ENCODE measurements at regions not wholly inside any gene's neighbourhood (a gene's known extent, or its start where the extent isn't known, plus 50 kb on each side); places are given as distances from the start of the nearest gene placed in this dataset.
"Not testable (repeated sequence)": the region's sequence is repeated elsewhere in the genome, so short reads cannot be mapped to it uniquely, and the experiment has no call there.

DNA sequence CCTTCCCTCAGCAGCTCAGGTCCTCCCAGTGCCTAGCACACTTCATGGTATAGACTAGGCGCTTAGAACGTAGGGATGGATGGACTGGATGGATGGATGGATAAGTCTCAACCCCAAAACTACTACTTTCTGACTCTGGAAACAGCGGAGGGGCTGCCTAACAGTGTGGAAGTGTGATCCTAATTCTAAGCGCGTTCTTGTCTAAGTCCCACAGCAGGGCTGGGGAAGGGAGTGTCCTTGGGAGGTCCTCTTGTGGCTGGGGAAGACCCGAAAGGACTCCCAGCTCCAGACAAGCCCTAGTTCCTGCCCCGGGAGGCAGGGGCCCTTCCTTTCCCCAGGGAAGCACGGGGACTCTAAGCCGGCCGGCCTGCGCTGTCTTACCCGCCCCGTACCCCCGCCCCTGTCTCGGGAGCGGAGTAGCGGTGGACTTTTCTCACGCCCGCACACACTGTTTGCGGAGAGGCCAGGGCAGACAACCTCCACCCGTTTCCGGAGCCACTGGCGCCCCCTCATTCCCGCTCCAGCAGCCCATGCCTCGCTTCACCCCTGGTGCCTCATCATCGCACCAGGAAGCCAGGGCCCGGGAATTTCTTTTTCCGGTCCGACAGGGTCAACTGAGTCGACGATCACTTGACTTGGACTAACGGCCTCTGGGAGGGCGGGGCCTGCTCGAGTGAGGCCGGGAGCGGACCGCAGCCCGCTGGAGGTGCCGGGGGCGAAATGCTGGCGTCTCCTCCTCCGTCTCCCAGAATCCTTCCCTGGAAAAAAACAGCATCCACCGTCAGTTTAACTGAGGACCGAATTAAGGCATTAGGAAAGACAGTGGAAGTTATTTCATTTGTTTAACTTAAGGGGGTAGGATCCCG, 133.3 kb downstream of the TBC1D2B start:
- Histone ChIP-seq H3K36me3 (ENCODE audit: control insufficient read depth in 5 of 5, insufficient read depth in 5 of 5, low read length in 5 of 5) (no peaks in the 10 kb centered on the region), H3K27ac (ENCODE audit: low read depth, low read length) (peak overlapping the region; percentile 57), H3K9ac (ENCODE audit: low read length in 5 of 5) (peak overlapping the region; percentile 38 to 83 (median 67)), H3K9me3 (ENCODE audit: control insufficient read depth in 5 of 5, low read length in 5 of 5) (no peaks in the 10 kb centered on the region), H3K4me1 (ENCODE audit: control insufficient read depth in 5 of 5, insufficient read depth in 5 of 5, low read length in 5 of 5) (peaks cover 0 to 12% (median 11%) of the 10 kb centered on the region in 5 donors), H3K4me3 (ENCODE audit: low read depth in 1 of 5, low read length in 5 of 5) (peak overlapping the region; percentile 55 to 70 (median 67)), H3K27me3 (ENCODE audit: control insufficient read depth in 5 of 5, insufficient read depth in 4 of 5, low read length in 5 of 5) (no peaks in the 10 kb centered on the region)

GRCh38 chr15:77942611-77943211, 134.8 kb downstream of the TBC1D2B start:
- peaks cover 0 to 12% (median 11%) of the 10 kb centered on the region in 5 donors for H3K4me1 ChIP-seq (ENCODE audit: control insufficient read depth in 5 of 5, insufficient read depth in 5 of 5, low read length in 5 of 5)
- H3K9me3 ChIP-seq (ENCODE audit: control insufficient read depth in 5 of 5, low read length in 5 of 5), result no peaks in the 10 kb centered on the region

DNA sequence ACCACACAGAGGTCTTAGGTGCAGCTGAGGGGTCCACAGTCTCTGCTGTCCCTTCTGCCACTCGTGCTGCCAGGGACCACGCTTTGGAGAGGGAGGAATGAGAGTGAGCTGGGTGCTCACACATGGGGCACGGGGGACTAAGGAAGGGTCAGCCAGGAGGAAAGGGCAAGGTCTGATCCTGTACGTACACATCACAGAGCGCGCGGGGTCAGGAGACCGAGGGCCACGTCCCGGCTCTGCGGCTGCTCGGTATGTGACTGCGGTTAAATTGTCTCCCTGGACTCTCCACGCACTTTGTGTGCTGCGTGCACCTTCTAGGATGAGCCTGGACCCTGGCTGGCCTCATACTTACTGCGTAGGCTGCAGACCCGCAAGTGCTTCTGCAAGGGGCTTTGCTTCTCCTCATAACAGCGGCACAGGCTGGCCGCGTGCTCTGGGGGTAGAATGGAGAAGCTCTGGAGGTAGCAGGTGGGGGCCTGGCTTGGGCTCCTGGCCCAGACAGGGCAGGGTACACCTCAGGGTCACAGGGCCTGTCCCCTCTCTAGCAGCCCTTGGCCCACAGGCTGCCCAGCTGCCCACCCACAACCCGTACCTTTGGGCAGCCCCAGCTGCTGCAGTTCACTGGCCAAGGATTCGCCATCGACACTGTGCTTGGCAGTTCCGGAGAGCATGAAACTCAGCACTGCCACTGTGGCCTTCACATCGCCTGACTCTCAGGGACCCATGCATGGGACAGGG, 136.3 kb downstream of the TBC1D2B start:
- not testable (repeated sequence) for H3K36me3 ChIP-seq (ENCODE audit: control insufficient read depth in 5 of 5, insufficient read depth in 5 of 5, low read length in 5 of 5)

More at GRCh38 chr15:77942611-77943211, 134.8 kb downstream of the TBC1D2B start:
- Histone ChIP-seq H3K9ac (ENCODE audit: low read length in 5 of 5) (no peak overlapping the region), H3K27me3 (ENCODE audit: control insufficient read depth in 5 of 5, insufficient read depth in 4 of 5, low read length in 5 of 5) (peaks cover 0 to 3% (median 0%) of the 10 kb centered on the region in 5 donors), H3K4me3 (ENCODE audit: low read depth in 1 of 5, low read length in 5 of 5) (no peak overlapping the region), H3K27ac (ENCODE audit: low read depth, low read length) (no peak overlapping the region), H3K36me3 (ENCODE audit: control insufficient read depth in 5 of 5, insufficient read depth in 5 of 5, low read length in 5 of 5) (no peaks in the 10 kb centered on the region)

DNA sequence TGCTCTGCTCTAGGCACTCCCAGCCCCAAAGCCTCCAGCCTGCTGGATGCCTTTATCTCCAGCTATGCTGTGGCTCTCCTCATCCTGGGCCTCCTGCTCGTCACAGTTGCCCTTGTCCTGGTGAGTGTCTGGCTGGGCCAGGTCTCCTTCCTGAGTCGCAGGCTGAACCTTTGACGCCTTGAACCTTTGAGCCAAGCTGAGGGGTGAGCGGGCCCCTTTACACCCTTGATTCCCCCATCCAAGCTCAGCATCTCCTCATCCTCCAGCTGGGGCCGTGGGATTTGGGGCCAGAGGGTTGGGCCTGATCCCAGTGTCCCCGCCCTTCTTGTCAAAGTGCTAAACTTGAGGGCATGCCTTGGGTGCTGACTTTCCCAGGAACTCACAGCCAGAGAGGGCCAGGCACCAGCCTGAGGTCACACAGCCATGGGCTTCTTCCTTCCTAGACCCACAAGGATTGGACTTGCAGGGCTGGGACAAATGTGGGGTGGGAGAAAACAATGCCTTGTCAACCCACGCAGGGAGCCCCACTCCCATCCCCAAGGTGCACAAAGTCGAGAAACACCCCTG, 137.0 kb downstream of the TBC1D2B start:
- no peak overlapping the region for H3K9ac ChIP-seq (ENCODE audit: low read length in 5 of 5)
- no peak overlapping the region for H3K4me3 ChIP-seq (ENCODE audit: low read depth in 1 of 5, low read length in 5 of 5)
- no peak overlapping the region for H3K27ac ChIP-seq (ENCODE audit: low read depth, low read length)
- no peaks in the 10 kb centered on the region for H3K9me3 ChIP-seq (ENCODE audit: control insufficient read depth in 5 of 5, low read length in 5 of 5)
- peaks cover 0 to 6% (median 0%) of the 10 kb centered on the region in 5 donors for H3K27me3 ChIP-seq (ENCODE audit: control insufficient read depth in 5 of 5, insufficient read depth in 4 of 5, low read length in 5 of 5)
- H3K36me3 ChIP-seq (ENCODE audit: control insufficient read depth in 5 of 5, insufficient read depth in 5 of 5, low read length in 5 of 5), result no peaks in the 10 kb centered on the region
- peaks cover 0 to 12% (median 11%) of the 10 kb centered on the region in 5 donors for H3K4me1 ChIP-seq (ENCODE audit: control insufficient read depth in 5 of 5, insufficient read depth in 5 of 5, low read length in 5 of 5)

More for the DNA sequence above, 136.3 kb downstream of the TBC1D2B start:
- not testable (repeated sequence) for H3K27me3 ChIP-seq (ENCODE audit: control insufficient read depth in 5 of 5, insufficient read depth in 4 of 5, low read length in 5 of 5); H3K27ac ChIP-seq (ENCODE audit: low read depth, low read length); H3K9me3 ChIP-seq (ENCODE audit: control insufficient read depth in 5 of 5, low read length in 5 of 5); H3K9ac ChIP-seq (ENCODE audit: low read length in 5 of 5); H3K4me3 ChIP-seq (ENCODE audit: low read depth in 1 of 5, low read length in 5 of 5)
- peaks cover 0 to 12% (median 11%) of the 10 kb centered on the region in 5 donors for H3K4me1 ChIP-seq (ENCODE audit: control insufficient read depth in 5 of 5, insufficient read depth in 5 of 5, low read length in 5 of 5)

- no peak overlapping the region for H3K27ac ChIP-seq (ENCODE audit: low read depth, low read length)
- peaks cover 0 to 6% (median 0%) of the 10 kb centered on the region in 5 donors for H3K27me3 ChIP-seq (ENCODE audit: control insufficient read depth in 5 of 5, insufficient read depth in 4 of 5, low read length in 5 of 5)
- H3K9me3 ChIP-seq (ENCODE audit: control insufficient read depth in 5 of 5, low read length in 5 of 5), result no peaks in the 10 kb centered on the region
- no peak overlapping the region for H3K4me3 ChIP-seq (ENCODE audit: low read depth in 1 of 5, low read length in 5 of 5)
- no peaks in the 10 kb centered on the region for H3K36me3 ChIP-seq (ENCODE audit: control insufficient read depth in 5 of 5, insufficient read depth in 5 of 5, low read length in 5 of 5)
- H3K4me1 ChIP-seq (ENCODE audit: control insufficient read depth in 5 of 5, insufficient read depth in 5 of 5, low read length in 5 of 5), result peaks cover 0 to 8% (median 8%) of the 10 kb centered on the region in 5 donors
- H3K9ac ChIP-seq (ENCODE audit: low read length in 5 of 5), result no peak overlapping the region
Observed at GRCh38 chr15:77939851-77940250, 137.7 kb downstream of the TBC1D2B start.

GRCh38 chr15:77939026-77939425, 138.5 kb downstream of the TBC1D2B start:
- not testable (repeated sequence) for H3K27ac ChIP-seq (ENCODE audit: low read depth, low read length); H3K9ac ChIP-seq (ENCODE audit: low read length in 5 of 5); H3K9me3 ChIP-seq (ENCODE audit: control insufficient read depth in 5 of 5, low read length in 5 of 5); H3K4me3 ChIP-seq (ENCODE audit: low read depth in 1 of 5, low read length in 5 of 5); H3K4me1 ChIP-seq (ENCODE audit: control insufficient read depth in 5 of 5, insufficient read depth in 5 of 5, low read length in 5 of 5); H3K36me3 ChIP-seq (ENCODE audit: control insufficient read depth in 5 of 5, insufficient read depth in 5 of 5, low read length in 5 of 5); H3K27me3 ChIP-seq (ENCODE audit: control insufficient read depth in 5 of 5, insufficient read depth in 4 of 5, low read length in 5 of 5)

DNA sequence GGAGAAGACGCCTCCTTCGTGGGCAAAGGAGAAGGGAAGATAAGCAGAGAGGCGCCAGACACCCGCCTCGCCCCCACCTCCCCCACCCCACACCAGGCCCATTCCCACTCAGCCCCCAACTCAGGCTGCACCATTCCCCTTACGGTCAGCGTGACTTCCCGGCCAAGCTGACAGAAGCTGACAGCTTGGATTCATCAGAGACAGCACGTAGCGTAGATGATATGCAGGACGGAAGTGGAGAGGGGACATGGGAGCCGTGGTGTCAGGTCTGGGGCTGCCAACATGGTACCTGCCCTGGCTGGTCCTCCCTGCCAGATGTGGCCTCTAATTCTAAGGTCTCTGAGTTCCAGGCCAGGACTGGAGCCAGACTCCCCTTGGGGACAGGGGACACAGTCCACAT, 139.0 kb downstream of the TBC1D2B start:
- H3K4me1 ChIP-seq (ENCODE audit: control insufficient read depth in 5 of 5, insufficient read depth in 5 of 5, low read length in 5 of 5); H3K27ac ChIP-seq (ENCODE audit: low read depth, low read length); H3K4me3 ChIP-seq (ENCODE audit: low read depth in 1 of 5, low read length in 5 of 5); H3K9ac ChIP-seq (ENCODE audit: low read length in 5 of 5); H3K9me3 ChIP-seq (ENCODE audit: control insufficient read depth in 5 of 5, low read length in 5 of 5); H3K36me3 ChIP-seq (ENCODE audit: control insufficient read depth in 5 of 5, insufficient read depth in 5 of 5, low read length in 5 of 5); H3K27me3 ChIP-seq (ENCODE audit: control insufficient read depth in 5 of 5, insufficient read depth in 4 of 5, low read length in 5 of 5): not testable (repeated sequence)

DNA sequence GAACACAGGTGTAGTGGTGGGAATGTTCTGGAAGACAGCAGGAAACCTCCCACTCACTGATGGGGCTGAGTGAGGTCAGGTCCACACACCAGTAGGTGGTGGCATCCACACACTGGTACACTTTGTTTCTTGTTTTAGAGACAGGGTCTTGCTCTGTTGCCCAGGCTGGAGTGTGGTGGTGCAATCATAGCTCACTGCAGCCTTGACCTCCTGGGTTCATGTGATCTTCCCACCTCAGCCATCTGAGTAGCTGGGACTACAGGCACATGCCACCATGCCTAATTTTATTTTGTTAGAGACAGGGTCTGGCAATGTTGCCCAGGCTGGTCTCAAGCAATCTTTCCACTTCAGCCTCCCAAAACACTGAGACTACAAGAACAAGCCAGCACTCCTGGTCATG, 140.9 kb downstream of the TBC1D2B start:
- not testable (repeated sequence) for H3K4me1 ChIP-seq (ENCODE audit: control insufficient read depth in 5 of 5, insufficient read depth in 5 of 5, low read length in 5 of 5); H3K36me3 ChIP-seq (ENCODE audit: control insufficient read depth in 5 of 5, insufficient read depth in 5 of 5, low read length in 5 of 5); H3K9me3 ChIP-seq (ENCODE audit: control insufficient read depth in 5 of 5, low read length in 5 of 5); H3K4me3 ChIP-seq (ENCODE audit: low read depth in 1 of 5, low read length in 5 of 5); H3K27ac ChIP-seq (ENCODE audit: low read depth, low read length); H3K9ac ChIP-seq (ENCODE audit: low read length in 5 of 5); H3K27me3 ChIP-seq (ENCODE audit: control insufficient read depth in 5 of 5, insufficient read depth in 4 of 5, low read length in 5 of 5)

- not testable (repeated sequence) for H3K4me1 ChIP-seq (ENCODE audit: control insufficient read depth in 5 of 5, insufficient read depth in 5 of 5, low read length in 5 of 5)
Observed at GRCh38 chr15:77934516-77934915, 143.0 kb downstream of the TBC1D2B start.

GRCh38 chr15:77930907-77931306, 146.6 kb downstream of the TBC1D2B start:
- H3K4me3 ChIP-seq (ENCODE audit: low read depth in 1 of 5, low read length in 5 of 5); H3K9me3 ChIP-seq (ENCODE audit: control insufficient read depth in 5 of 5, low read length in 5 of 5); H3K27ac ChIP-seq (ENCODE audit: low read depth, low read length); H3K27me3 ChIP-seq (ENCODE audit: control insufficient read depth in 5 of 5, insufficient read depth in 4 of 5, low read length in 5 of 5); H3K4me1 ChIP-seq (ENCODE audit: control insufficient read depth in 5 of 5, insufficient read depth in 5 of 5, low read length in 5 of 5); H3K36me3 ChIP-seq (ENCODE audit: control insufficient read depth in 5 of 5, insufficient read depth in 5 of 5, low read length in 5 of 5); H3K9ac ChIP-seq (ENCODE audit: low read length in 5 of 5): not testable (repeated sequence)

More at GRCh38 chr15:77934516-77934915, 143.0 kb downstream of the TBC1D2B start:
- not testable (repeated sequence) for H3K4me3 ChIP-seq (ENCODE audit: low read depth in 1 of 5, low read length in 5 of 5); H3K27me3 ChIP-seq (ENCODE audit: control insufficient read depth in 5 of 5, insufficient read depth in 4 of 5, low read length in 5 of 5); H3K9me3 ChIP-seq (ENCODE audit: control insufficient read depth in 5 of 5, low read length in 5 of 5); H3K9ac ChIP-seq (ENCODE audit: low read length in 5 of 5); H3K36me3 ChIP-seq (ENCODE audit: control insufficient read depth in 5 of 5, insufficient read depth in 5 of 5, low read length in 5 of 5); H3K27ac ChIP-seq (ENCODE audit: low read depth, low read length)
